ENCODE measurements at regions not wholly inside any gene's neighbourhood (a gene's known extent, or its start where the extent isn't known, plus 50 kb on each side); places are given as distances from the start of the nearest gene placed in this dataset.
"Not testable (repeated sequence)": the region's sequence is repeated elsewhere in the genome, so short reads cannot be mapped to it uniquely, and the experiment has no call there.

DNA sequence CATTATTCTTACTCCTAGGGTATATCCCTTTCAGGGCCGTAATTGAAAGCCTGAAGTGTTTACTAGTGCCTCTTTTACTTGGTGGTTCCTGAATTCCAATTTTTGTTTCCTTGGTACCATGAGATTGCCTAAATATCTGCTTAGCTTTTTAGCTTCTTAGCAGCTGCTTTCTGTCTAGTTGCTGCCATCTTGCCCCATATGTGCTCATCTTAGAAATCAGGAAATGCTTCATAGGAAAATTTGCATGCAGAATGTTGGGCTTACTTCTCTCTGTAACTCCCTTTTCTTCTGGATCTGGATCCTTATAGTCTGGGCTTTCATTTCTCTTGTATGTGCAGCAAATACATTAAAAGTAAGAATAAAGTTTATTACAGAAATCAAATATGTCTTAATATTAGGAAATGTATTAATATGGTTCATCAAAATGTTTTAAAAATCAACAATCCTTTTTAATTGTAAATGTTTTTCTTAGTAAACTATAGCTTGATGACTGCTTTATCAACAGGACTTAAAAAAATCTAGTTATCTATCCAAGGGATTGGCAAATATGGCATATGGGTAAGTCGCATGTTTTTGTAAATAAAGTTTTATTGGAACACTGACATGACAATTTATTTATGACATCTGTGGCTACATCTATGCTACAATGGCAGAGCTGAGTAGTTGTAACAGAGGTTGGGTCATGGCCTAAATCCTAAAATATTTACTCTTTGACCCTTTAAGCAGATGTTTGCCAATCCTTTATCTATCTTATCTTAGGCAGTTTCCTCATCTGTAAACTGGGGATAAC lies 73.5 kb upstream of the CDK6 start:
- Histone ChIP-seq H3K27ac (no peak overlapping the region), H3K4me1 (no peaks in the 10 kb centered on the region), H3K4me3 (no peak overlapping the region), H3K9me3 (no peaks in the 10 kb centered on the region), H3K36me3 (no peaks in the 10 kb centered on the region), H3K27me3 (no peaks in the 10 kb centered on the region)
- WGBS (ENCODE audit: insufficient coverage, low coverage, low lambda C conversion rate, missing lambda C conversion rate), result 84% methylated on average over 2 of the region's 2 CpGs
- intact Hi-C loops (cut with DNase I), result no loop called here
- TF ChIP-seq, protein P1, sequence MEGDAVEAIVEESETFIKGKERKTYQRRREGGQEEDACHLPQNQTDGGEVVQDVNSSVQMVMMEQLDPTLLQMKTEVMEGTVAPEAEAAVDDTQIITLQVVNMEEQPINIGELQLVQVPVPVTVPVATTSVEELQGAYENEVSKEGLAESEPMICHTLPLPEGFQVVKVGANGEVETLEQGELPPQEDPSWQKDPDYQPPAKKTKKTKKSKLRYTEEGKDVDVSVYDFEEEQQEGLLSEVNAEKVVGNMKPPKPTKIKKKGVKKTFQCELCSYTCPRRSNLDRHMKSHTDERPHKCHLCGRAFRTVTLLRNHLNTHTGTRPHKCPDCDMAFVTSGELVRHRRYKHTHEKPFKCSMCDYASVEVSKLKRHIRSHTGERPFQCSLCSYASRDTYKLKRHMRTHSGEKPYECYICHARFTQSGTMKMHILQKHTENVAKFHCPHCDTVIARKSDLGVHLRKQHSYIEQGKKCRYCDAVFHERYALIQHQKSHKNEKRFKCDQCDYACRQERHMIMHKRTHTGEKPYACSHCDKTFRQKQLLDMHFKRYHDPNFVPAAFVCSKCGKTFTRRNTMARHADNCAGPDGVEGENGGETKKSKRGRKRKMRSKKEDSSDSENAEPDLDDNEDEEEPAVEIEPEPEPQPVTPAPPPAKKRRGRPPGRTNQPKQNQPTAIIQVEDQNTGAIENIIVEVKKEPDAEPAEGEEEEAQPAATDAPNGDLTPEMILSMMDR (IDR thresholded peaks at IDR 0.05), result no peak
- no peak for TF ChIP-seq POLR2A (IDR thresholded peaks at IDR 0.05)
- DNase-seq (no peak), ATAC-seq (no peak)

DNA sequence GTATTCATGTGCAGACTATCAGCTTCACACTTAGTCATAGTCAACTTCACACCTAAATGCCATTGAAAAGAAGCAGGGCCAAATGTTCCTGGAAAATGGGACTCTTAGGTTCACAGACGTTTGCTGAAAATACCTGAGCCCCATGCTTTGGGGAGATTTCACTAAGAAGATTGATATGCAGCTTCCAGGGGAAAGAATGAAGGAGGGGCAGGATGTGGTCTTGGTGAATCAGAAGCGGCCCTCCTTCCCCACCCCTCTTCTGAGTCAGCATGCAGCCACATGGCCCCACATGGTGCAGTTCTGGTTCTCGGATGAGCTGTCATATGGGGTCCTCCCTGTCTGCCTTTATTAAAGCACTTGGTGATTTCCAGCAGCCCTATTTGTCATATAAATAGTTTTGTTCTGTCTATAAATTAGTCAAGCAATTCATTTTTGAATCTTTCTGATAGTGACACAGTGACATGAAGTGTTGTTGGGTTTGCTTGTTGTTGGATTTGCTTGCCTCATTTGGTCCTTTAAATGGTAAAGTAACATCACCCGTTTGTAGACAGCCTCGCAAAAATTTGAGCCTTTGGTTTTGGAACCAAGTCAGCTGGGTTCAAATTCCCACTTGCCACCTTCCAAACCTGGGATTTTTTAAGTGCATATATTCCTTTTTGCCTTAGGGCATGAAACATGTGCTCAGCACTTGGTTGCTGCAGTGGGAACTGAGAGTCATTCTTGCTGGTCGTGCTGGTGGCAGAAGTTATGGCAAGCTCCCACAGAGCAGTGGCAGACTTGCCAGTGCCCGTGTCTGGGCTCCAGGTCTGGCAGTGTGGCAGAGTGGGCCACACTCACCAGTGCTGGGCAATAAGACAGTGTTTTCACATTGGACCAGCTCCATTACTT lies 68.1 kb upstream of the CDK6 start:
- peak in 1 of 4 donors; percentile 18 for ATAC-seq
- H3K27me3 ChIP-seq, result no peaks in the 10 kb centered on the region
- WGBS (ENCODE audit: insufficient coverage, low coverage, low lambda C conversion rate, missing lambda C conversion rate), result 52% methylated on average over 5 of the region's 7 CpGs

DNA sequence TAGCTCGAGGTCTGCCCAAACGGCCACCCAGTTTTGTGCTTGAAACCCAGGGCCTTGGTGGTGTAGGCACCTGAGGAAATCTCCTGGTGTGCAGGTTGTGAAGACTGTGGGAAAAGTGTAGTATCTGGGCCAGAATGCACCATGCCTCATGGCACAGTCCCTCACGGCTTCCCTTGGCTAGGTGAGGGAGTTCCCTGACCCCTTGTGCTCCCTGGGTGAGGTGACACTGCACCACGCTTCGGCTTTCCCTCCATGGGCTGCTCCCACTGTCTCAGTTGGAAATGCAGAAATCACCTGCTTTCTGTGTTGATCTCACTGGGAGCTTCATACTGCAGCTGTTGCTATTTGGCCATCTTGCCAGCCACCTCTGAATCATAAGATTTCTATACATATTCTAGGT lies 62.4 kb upstream of the CDK6 start:
- WGBS (ENCODE audit: insufficient coverage, low coverage, low lambda C conversion rate, missing lambda C conversion rate), result 17% methylated on average over 2 of the region's 5 CpGs
- TF ChIP-seq, protein P1 (IDR thresholded peaks at IDR 0.05), result no peak
- no peak for TF ChIP-seq POLR2A (IDR thresholded peaks at IDR 0.05)
- no peaks in the 10 kb centered on the region for H3K4me1 ChIP-seq
- ATAC-seq, result no peak
- intact Hi-C loops (cut with DNase I), result no loop called here
- no peaks in the 10 kb centered on the region for H3K27me3 ChIP-seq
- DNase-seq, result no peak
- no peaks in the 10 kb centered on the region for H3K36me3 ChIP-seq
- no peak overlapping the region for H3K27ac ChIP-seq
- no peaks in the 10 kb centered on the region for H3K9me3 ChIP-seq
- H3K4me3 ChIP-seq, result no peak overlapping the region

More for the DNA sequence above, 68.1 kb upstream of the CDK6 start:
- Histone ChIP-seq H3K4me3 (no peak overlapping the region), H3K4me1 (no peaks in the 10 kb centered on the region), H3K36me3 (no peaks in the 10 kb centered on the region), H3K9me3 (no peaks in the 10 kb centered on the region), H3K27ac (no peak overlapping the region)
- no peak for DNase-seq
- intact Hi-C loops (cut with DNase I), result no loop called here
- no peak for TF ChIP-seq POLR2A (IDR thresholded peaks at IDR 0.05)
- TF ChIP-seq, protein P1 (IDR thresholded peaks at IDR 0.05), result no peak

DNA sequence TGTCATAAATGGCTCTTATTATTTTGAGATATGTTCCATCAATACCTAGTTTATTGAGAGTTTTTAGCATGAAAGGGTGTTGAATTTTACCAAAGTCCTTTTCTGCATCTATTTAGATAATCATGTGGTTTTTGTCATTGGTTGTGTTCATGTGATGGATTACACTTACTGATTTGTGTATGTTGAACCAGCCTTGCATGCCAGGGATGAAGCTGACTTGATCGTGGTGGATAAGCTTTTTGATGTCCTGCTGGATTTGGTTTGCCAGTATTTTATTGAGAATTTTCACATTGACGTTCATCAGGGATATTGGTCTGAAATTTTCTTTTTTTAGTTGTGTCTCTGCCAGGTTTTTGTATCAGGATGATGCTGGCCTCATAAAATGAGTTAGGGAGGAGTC lies 58.5 kb upstream of the CDK6 start:
- H3K9me3 ChIP-seq; intact Hi-C loops (cut with DNase I); DNase-seq; H3K4me1 ChIP-seq; H3K36me3 ChIP-seq; ATAC-seq; H3K27ac ChIP-seq; H3K27me3 ChIP-seq; H3K4me3 ChIP-seq: not testable (repeated sequence)
- WGBS (ENCODE audit: insufficient coverage, low coverage, low lambda C conversion rate, missing lambda C conversion rate), result 68% methylated on average over 2 of the region's 2 CpGs

DNA sequence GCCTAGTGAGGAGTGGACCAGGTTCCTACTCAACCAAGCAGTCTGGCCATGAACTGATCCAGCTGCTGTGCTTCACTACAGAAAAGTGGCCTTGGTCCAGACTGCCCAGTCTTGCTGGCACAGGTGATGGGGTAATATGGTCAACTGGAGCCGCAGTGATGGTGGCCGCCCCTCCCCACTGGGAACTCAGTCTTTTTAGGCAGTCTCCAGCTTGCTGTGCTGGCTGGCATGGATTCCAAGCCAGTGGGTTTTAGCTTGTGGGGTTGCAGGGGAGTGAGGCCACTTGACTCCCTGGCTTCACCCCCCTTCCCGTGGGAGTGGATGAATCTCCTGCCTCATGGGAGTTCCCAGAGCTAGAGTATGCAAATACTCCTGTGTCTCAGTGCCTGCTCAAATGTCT lies 52.7 kb upstream of the CDK6 start:
- DNase-seq, result peak in 1 of 3 donors; percentile 40
- ATAC-seq, result no peak
- Histone ChIP-seq H3K27me3 (no peaks in the 10 kb centered on the region), H3K27ac (no peak overlapping the region), H3K4me1 (no peaks in the 10 kb centered on the region), H3K9me3 (no peaks in the 10 kb centered on the region), H3K4me3 (no peak overlapping the region), H3K36me3 (no peaks in the 10 kb centered on the region)
- intact Hi-C loops (cut with DNase I), result no loop called here
- 100% methylated on average over 1 of the region's 3 CpGs for WGBS (ENCODE audit: insufficient coverage, low coverage, low lambda C conversion rate, missing lambda C conversion rate)
- TF ChIP-seq POLR2A (IDR thresholded peaks at IDR 0.05), result no peak
- TF ChIP-seq, protein P1 (IDR thresholded peaks at IDR 0.05), result no peak
